Endothelial cell of umbilical vein (primary cell): ENCODE measurements at regions not wholly inside any gene's neighbourhood (a gene's known extent, or its start where the extent isn't known, plus 50 kb on each side); places are given as distances from the start of the nearest gene placed in this dataset.

ENCODE experiments used
- BruUV-seq: library from RNA; stranded (reverse); fragments of 400-500 nt; replicated peaks from 2 replicates; lab custom pipeline; 2021; lab: Mats Ljungman, UMichigan
- CTCF ChIA-PET: fragments of 300-600, 350-600 bp; sonication (Branson Sonifier 250); formaldehyde crosslinking; loops from one replicate; lab custom pipeline; 2021; ENCODE audit warnings: antibody characterized with exemption, inconsistent platforms; lab: Charles Lee
- POLR2A ChIA-PET: fragments of 300-600, 350-600 bp; sonication (Branson Sonifier 250); formaldehyde crosslinking; loops from one replicate; lab custom pipeline; 2021; ENCODE audit warnings: antibody characterized with exemption, inconsistent platforms; lab: Charles Lee
- DNase-seq: peaks from one replicate; pipeline ENCODE4 v3.0.0-alpha.2; 2011; ENCODE audit warnings: low read depth, low spot score
- FAIRE-seq: peaks from 2 replicates; lab custom pipeline; 2011; peaks lifted over from hg19 to GRCh38; lab: Jason Lieb, UNC
- H2AFZ ChIP-seq: 2 replicates; pipeline ENCODE4 v1.6.0; 2012; ENCODE audit warnings: low read depth, low read length, control low read depth, inconsistent platforms
- H3K27ac ChIP-seq: 2 replicates; pipeline ENCODE4 v1.5.1; 2011; ENCODE audit warnings: low read depth, mild to moderate bottlenecking, control low read depth, low read length, moderate library complexity; ENCODE audit not compliant: insufficient read depth
- H3K27me3 ChIP-seq, 2 experiments: 2 replicates each; pipeline versions ENCODE4 v1.6.0 to v1.6.1; 2011; ENCODE audit warnings: low read length in 2 of 2, mixed read lengths in 1 of 2; ENCODE audit not compliant: control insufficient read depth in 2 of 2, insufficient read depth in 2 of 2
- H3K36me3 ChIP-seq, 2 experiments: 2 replicates in 1 of 2; 3 replicates in 1 of 2; pipeline ENCODE4 v1.5.1; 2011; ENCODE audit warnings: low read length in 2 of 2, mild to moderate bottlenecking in 1 of 2, moderate library complexity in 1 of 2; ENCODE audit not compliant: control insufficient read depth in 2 of 2, insufficient read depth in 2 of 2; ENCODE audit errors: extremely low read depth in 1 of 2
- H3K4me1 ChIP-seq: 3 replicates; pipeline ENCODE4 v1.5.1; 2011; ENCODE audit warnings: mild to moderate bottlenecking, low read length; ENCODE audit not compliant: control insufficient read depth, insufficient read depth; ENCODE audit errors: extremely low read depth
- H3K4me2 ChIP-seq: 2 replicates; pipeline ENCODE4 v1.6.1; 2011; ENCODE audit warnings: low read length, control low read depth, mixed read lengths; ENCODE audit not compliant: insufficient read depth
- H3K4me3 ChIP-seq, 3 experiments: fragments of 200-600 bp in 1 of 3; sonication (generic), shearing (Covaris generic) in 1 of 3; replicated peaks in 1 of 3; 2 replicates each; pipeline ENCODE4 v1.5.1; 2011 to 2016; ENCODE audit warnings: control low read depth in 3 of 3, low read length in 3 of 3, mild to moderate bottlenecking in 2 of 3, inconsistent platforms in 1 of 3, low read depth in 1 of 3, moderate library complexity in 1 of 3; ENCODE audit not compliant: insufficient read depth in 1 of 3
- H3K79me2 ChIP-seq: 2 replicates; pipeline ENCODE4 v1.6.0; 2012; ENCODE audit warnings: low read length, inconsistent platforms; ENCODE audit not compliant: control insufficient read depth, insufficient read depth
- H3K9ac ChIP-seq: replicated peaks from 2 replicates; pipeline ENCODE3; 2011; ENCODE audit warnings: low read length, control low read depth; ENCODE audit not compliant: insufficient read depth; ENCODE audit errors: extremely low read depth
- H3K9me1 ChIP-seq: replicated peaks from 3 replicates; pipeline ENCODE4 v1.6.0; 2011; ENCODE audit warnings: mild to moderate bottlenecking, low read length; ENCODE audit not compliant: control insufficient read depth, insufficient read depth; ENCODE audit errors: extremely low read depth
- H3K9me3 ChIP-seq: replicated peaks from 2 replicates; pipeline ENCODE4 v1.5.1; 2012; ENCODE audit warnings: low read length, inconsistent platforms; ENCODE audit not compliant: control insufficient read depth, insufficient read depth
- H4K20me1 ChIP-seq: replicated peaks from 2 replicates; pipeline ENCODE3; 2011; ENCODE audit warnings: mild to moderate bottlenecking, low read length; ENCODE audit not compliant: control insufficient read depth, insufficient read depth; ENCODE audit errors: extremely low read depth
- CTCF ChIP-seq, 2 donors: IDR thresholded peaks; 1 replicate in 1 of 2; 2 replicates in 1 of 2; pipeline ENCODE4 v1.5.1; 2011; ENCODE audit warnings: low read length in 2 of 2, mild to moderate bottlenecking in 2 of 2, moderate library complexity in 2 of 2, control low read depth in 1 of 2, inconsistent platforms in 1 of 2, low read depth in 1 of 2; ENCODE audit not compliant: insufficient read depth in 1 of 2; ENCODE audit errors: extremely low read depth in 1 of 2
- EZH2 ChIP-seq: IDR thresholded peaks from 2 replicates; pipeline ENCODE4 v1.6.1; 2012; ENCODE audit warnings: borderline replicate concordance, low read depth, mild to moderate bottlenecking, moderate library complexity, low read length, inconsistent platforms; ENCODE audit not compliant: severe bottlenecking
- FOS ChIP-seq: IDR thresholded peaks from 2 replicates; pipeline ENCODE4 v1.6.1; 2011; ENCODE audit warnings: mild to moderate bottlenecking, low read length, moderate library complexity, borderline replicate concordance; ENCODE audit not compliant: insufficient read depth
- GATA2 ChIP-seq: IDR thresholded peaks from 2 replicates; pipeline ENCODE4 v1.7.0; 2011; ENCODE audit warnings: low read depth, mild to moderate bottlenecking, moderate library complexity, mixed read lengths, low read length; ENCODE audit not compliant: insufficient read length, insufficient read depth
- JUN ChIP-seq: IDR thresholded peaks from 2 replicates; pipeline ENCODE4 v1.6.1; 2011; ENCODE audit warnings: borderline replicate concordance, low read depth; ENCODE audit not compliant: insufficient read length, insufficient read depth
- MAX ChIP-seq: IDR thresholded peaks from 2 replicates; pipeline ENCODE4 v1.6.1; 2011; ENCODE audit not compliant: insufficient read depth, insufficient read length
- MYC ChIP-seq: IDR thresholded peaks from one replicate; pipeline ENCODE4 v1.6.1; 2011; ENCODE audit warnings: mild to moderate bottlenecking, low read depth, low read length
- POLR2A ChIP-seq: IDR thresholded peaks from 2 replicates; pipeline ENCODE4 v1.6.1; 2012; ENCODE audit warnings: low read depth, mild to moderate bottlenecking, control low read depth, low read length
- POLR2AphosphoS5 ChIP-seq: IDR thresholded peaks from 2 replicates; pipeline ENCODE4 v1.6.1; 2012; ENCODE audit warnings: low read depth, mild to moderate bottlenecking, control low read depth, low read length, moderate library complexity; ENCODE audit not compliant: insufficient read depth
- dilution Hi-C: fragments of 300-500 bp; cut with MboI; formaldehyde crosslinking; loops from one replicate; pipeline ENCODE4 v1.15.0; 2019; ENCODE audit warnings: low sequenced_read_pairs; ENCODE audit not compliant: extremely low pct_ligation_motif_present
- intact Hi-C: fragments of 100-400 bp; cut with micrococcal nuclease; formaldehyde crosslinking; loops from one replicate; pipeline ENCODE4 v1.10.0; 2022

GRCh38 chr10:88116971-88117626 is 253.7 kb downstream of the PTEN start:
- no TSS peak for BruUV-seq

More at GRCh38 chr10:88116971-88117626, 253.7 kb downstream of the PTEN start:
- intact Hi-C loops (loop anchor here (10.0 kb wide), 1 partner anchor 582 kb away; no protein-coding TSS in a partner anchor), dilution Hi-C loops (no loop called here)
- Histone ChIP-seq H3K4me2 (no peak overlapping the region), H3K27ac (no peak overlapping the region), H3K4me3 (no peak overlapping the region), H3K4me1 (no peaks in the 10 kb centered on the region), H3K9ac (no peak overlapping the region), H4K20me1 (no peaks in the 10 kb centered on the region), H2AFZ (no peak overlapping the region), H3K9me3 (no peaks in the 10 kb centered on the region), H3K9me1 (no peaks in the 10 kb centered on the region), H3K79me2 (no peaks in the 10 kb centered on the region), H3K27me3 (no peaks in the 10 kb centered on the region), H3K36me3 (no peaks in the 10 kb centered on the region)
- CTCF ChIA-PET = interaction anchor here (1.5 to 4.3 kb wide), 4 partner anchors 11 to 438 kb away, joined by 3 to 86 read pairs (median 24); partner anchors contain the start of genes KLLN and PTEN
- POLR2A ChIA-PET = no interaction called here
- FAIRE-seq = no peak
- no peak for DNase-seq
- TF ChIP-seq MAX (no peak), EZH2 (no peak), POLR2AphosphoS5 (no peak), POLR2A (no peak), FOS (no peak), JUN (no peak), CTCF (IDR thresholded peaks at IDR 0.05; ENCODE audit: extremely low read depth in 1 of 2, insufficient read depth in 1 of 2, low read depth in 1 of 2, low read length in 2 of 2) (no peak), GATA2 (no peak), MYC (no peak)
